ENCODE measurements at regions not wholly inside any gene's neighbourhood (a gene's known extent, or its start where the extent isn't known, plus 50 kb on each side); places are given as distances from the start of the nearest gene placed in this dataset.

DNA sequence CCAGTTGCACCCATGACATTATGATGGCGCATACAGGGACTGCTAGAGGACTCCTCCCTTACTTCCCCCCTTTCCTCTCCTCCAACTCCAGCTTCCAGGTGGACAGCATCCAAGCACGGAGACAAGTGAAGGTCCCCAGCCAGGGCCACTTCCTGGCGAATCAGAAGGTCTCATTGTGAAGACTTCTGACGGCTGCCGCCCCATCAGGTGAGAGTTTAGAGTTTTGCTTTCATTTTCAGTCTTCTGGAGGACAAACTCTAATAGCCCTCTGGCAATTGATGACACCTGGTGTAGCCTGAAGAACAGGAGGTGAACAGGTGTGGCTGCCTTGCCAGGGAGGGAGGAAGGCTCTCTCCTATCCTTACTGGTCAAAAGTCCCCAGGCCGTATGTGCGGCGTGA lies 77.3 kb upstream of the KCNH7 start:
- 75 to 87% methylated on average over 7 to 8 of the region's 8 CpGs for WGBS, 2 donors
- no peak for DNase-seq
- intact Hi-C loops (cut with DNase I; ENCODE audit: low total_unique reads) = no loop called here

DNA sequence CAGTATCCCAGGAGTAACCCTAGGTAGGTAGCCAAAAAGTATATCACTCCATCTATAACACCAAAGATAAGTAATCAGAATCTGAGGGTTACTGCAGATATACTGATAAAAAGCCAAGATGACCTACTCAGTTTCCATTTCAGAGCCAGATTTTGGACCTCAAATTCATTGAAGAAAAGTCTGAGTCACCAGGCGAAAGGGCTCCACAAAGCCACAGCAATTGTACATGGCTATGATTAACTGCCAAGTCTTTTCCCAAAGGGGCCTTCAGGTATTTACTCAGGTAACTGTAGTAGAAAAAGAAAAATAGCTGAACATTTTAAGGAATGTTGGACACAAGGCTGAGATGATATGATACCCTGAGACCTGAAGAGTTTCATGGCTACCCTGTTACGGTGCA lies 75.6 kb upstream of the KCNH7 start:
- Histone ChIP-seq H3K36me3 (ENCODE audit: low read depth, missing control alignments) (no peaks in the 10 kb centered on the region), H3K27ac (no peak overlapping the region), H3K4me3 (no peak overlapping the region), H3K27me3 (no peaks in the 10 kb centered on the region), H3K9me3 (no peaks in the 10 kb centered on the region), H3K4me1 (no peaks in the 10 kb centered on the region)
- 96 to 100% methylated on average over 2 of the region's 2 CpGs for WGBS, 2 donors
- DNase-seq = no peak
- intact Hi-C loops (cut with DNase I; ENCODE audit: low total_unique reads) = no loop called here
- TF ChIP-seq, protein P1, sequence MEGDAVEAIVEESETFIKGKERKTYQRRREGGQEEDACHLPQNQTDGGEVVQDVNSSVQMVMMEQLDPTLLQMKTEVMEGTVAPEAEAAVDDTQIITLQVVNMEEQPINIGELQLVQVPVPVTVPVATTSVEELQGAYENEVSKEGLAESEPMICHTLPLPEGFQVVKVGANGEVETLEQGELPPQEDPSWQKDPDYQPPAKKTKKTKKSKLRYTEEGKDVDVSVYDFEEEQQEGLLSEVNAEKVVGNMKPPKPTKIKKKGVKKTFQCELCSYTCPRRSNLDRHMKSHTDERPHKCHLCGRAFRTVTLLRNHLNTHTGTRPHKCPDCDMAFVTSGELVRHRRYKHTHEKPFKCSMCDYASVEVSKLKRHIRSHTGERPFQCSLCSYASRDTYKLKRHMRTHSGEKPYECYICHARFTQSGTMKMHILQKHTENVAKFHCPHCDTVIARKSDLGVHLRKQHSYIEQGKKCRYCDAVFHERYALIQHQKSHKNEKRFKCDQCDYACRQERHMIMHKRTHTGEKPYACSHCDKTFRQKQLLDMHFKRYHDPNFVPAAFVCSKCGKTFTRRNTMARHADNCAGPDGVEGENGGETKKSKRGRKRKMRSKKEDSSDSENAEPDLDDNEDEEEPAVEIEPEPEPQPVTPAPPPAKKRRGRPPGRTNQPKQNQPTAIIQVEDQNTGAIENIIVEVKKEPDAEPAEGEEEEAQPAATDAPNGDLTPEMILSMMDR (IDR thresholded peaks at IDR 0.05) = no peak
- TF ChIP-seq POLR2A (IDR thresholded peaks at IDR 0.05) = no peak

More for the DNA sequence above, 77.3 kb upstream of the KCNH7 start:
- no peak for TF ChIP-seq POLR2A (IDR thresholded peaks at IDR 0.05)
- TF ChIP-seq, protein P1 (IDR thresholded peaks at IDR 0.05) = no peak
- Histone ChIP-seq H3K4me1 (no peaks in the 10 kb centered on the region), H3K36me3 (ENCODE audit: low read depth, missing control alignments) (no peaks in the 10 kb centered on the region), H3K4me3 (no peak overlapping the region), H3K9me3 (no peaks in the 10 kb centered on the region), H3K27me3 (no peaks in the 10 kb centered on the region), H3K27ac (no peak overlapping the region)

DNA sequence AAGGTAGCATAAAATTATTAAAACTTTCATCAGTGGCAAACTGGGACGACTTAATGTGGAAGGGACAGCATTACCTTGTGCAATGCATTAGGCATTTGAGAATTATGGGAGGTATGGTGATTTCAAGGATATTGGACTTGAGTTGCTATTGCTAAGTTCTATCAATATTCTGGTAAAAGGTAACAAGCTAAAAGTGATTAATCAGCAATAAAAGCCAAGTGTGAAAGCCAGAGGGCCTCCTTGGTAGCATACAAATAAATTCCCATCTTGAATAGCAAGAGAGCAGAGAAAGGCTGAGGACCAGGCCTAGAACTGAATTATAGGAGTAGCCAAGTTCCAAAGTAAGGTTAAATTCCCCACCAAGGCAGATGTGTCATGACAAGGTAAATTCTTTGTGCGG lies 74.2 kb upstream of the KCNH7 start:
- Histone ChIP-seq H3K27me3 (no peaks in the 10 kb centered on the region), H3K9me3 (no peaks in the 10 kb centered on the region), H3K27ac (no peak overlapping the region), H3K36me3 (ENCODE audit: low read depth, missing control alignments) (no peaks in the 10 kb centered on the region), H3K4me3 (no peak overlapping the region), H3K4me1 (no peaks in the 10 kb centered on the region)
- 95 to 96% methylated on average over 2 of the region's 2 CpGs for WGBS, 2 donors
- intact Hi-C loops (cut with DNase I; ENCODE audit: low total_unique reads) = no loop called here
- DNase-seq = no peak
- TF ChIP-seq POLR2A (IDR thresholded peaks at IDR 0.05) = no peak
- TF ChIP-seq, protein P1 (IDR thresholded peaks at IDR 0.05) = no peak

DNA sequence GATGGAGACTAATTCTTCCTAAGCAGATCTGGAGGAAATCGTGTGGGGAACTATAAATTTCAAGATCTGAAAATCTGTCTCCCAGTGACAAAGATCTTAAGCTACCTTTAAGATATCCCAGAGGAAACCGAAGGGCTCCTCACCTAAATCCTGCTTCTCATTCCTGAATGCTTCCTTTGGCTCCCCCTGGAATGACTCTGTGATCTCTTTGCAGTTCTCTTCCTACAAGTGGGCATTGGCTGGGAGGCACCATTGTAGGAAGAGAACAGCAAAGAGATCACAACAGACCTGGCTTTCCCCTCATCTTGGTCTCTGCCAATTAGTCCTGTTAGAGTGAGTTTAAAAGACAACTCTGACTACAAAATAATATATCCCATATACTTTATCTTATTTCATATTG lies 70.0 kb upstream of the KCNH7 start:
- Histone ChIP-seq H3K36me3 (ENCODE audit: low read depth, missing control alignments) (no peaks in the 10 kb centered on the region), H3K4me1 (no peaks in the 10 kb centered on the region), H3K27ac (no peak overlapping the region), H3K4me3 (no peak overlapping the region), H3K9me3 (no peaks in the 10 kb centered on the region), H3K27me3 (no peaks in the 10 kb centered on the region)
- no peak for TF ChIP-seq POLR2A (IDR thresholded peaks at IDR 0.05)
- TF ChIP-seq, protein P1 (IDR thresholded peaks at IDR 0.05) = no peak
- intact Hi-C loops (cut with DNase I; ENCODE audit: low total_unique reads) = no loop called here
- DNase-seq = no peak
- 64 to 67% methylated on average over 2 of the region's 2 CpGs for WGBS, 2 donors

DNA sequence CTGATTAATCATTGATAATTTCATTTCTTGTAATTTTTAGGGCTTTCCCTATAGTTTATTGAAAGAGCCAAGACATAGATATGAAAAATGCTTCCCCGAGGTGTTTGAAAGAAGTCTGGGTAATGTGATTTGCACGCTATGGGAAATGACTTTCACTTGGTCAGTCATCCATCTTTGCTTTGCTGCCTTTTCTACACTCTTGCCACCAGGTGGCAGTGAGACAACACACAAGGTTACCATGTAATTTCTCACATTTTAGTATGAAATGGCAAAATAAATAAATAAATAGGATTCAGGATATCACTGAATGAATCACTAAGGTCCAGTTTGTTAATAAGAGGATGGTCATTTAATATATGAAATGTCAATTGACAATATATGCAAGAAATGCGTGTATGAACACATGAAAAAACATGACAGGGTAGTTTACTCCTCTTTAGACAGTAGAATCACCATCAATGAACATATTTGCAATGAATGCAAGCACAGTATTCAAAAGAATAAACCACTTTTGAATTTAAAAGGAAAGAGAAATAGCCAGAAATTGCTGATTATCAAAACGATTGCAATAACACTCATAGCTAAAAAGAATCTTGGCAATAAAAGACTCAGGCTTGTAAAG lies 52.2 kb upstream of the KCNH7 start:
- peak; percentile 45 for DNase-seq

More for the DNA sequence above, 52.2 kb upstream of the KCNH7 start:
- Histone ChIP-seq H3K27ac (no peak overlapping the region), H3K9me3 (no peaks in the 10 kb centered on the region), H3K36me3 (ENCODE audit: low read depth, missing control alignments) (no peaks in the 10 kb centered on the region), H3K4me3 (no peak overlapping the region), H3K4me1 (no peaks in the 10 kb centered on the region), H3K27me3 (no peaks in the 10 kb centered on the region)
- WGBS, 2 donors = 30 to 32% methylated on average over 4 of the region's 4 CpGs
- TF ChIP-seq POLR2A (IDR thresholded peaks at IDR 0.05) = no peak
- TF ChIP-seq, protein P1 (IDR thresholded peaks at IDR 0.05) = peak; percentile 67 to 81 (median 68)
- intact Hi-C loops (cut with DNase I; ENCODE audit: low total_unique reads) = no loop called here
